WTC11 (cell line): ENCODE measurements at regions not wholly inside any gene's neighbourhood (a gene's known extent, or its start where the extent isn't known, plus 50 kb on each side); places are given as distances from the start of the nearest gene placed in this dataset.

ENCODE experiments used
- CTCF ChIP-seq: fragments of 200-600 bp; IDR thresholded peaks from 2 replicates; pipeline ENCODE4 v1.8.0; 2022; ENCODE audit warnings: antibody characterized with exemption
- E2F1 ChIP-seq: sonication (generic); formaldehyde crosslinking; IDR thresholded peaks from 2 replicates; pipeline ENCODE4 v1.8.0; 2022; ENCODE audit warnings: mild to moderate bottlenecking, missing genetic modification reagents
- ESRRA ChIP-seq: sonication (generic); formaldehyde crosslinking; IDR thresholded peaks from 2 replicates; pipeline ENCODE4 v1.8.1; 2022; ENCODE audit warnings: mild to moderate bottlenecking, missing genetic modification reagents, borderline replicate concordance
- HMGXB4 ChIP-seq: sonication (generic); formaldehyde crosslinking; IDR thresholded peaks from 2 replicates; pipeline ENCODE4 v1.8.1; 2023; ENCODE audit warnings: mild to moderate bottlenecking, moderate library complexity, missing genetic modification reagents
- JAZF1 ChIP-seq: fragments of 250-450 bp; sonication (Bioruptor Pico); IDR thresholded peaks from 2 replicates; pipeline ENCODE4 v1.9.0; 2021; ENCODE audit warnings: moderate library complexity, mild to moderate bottlenecking, inconsistent platforms
- MXD4 ChIP-seq: fragments of 250-450 bp; sonication (Bioruptor Pico); IDR thresholded peaks from 2 replicates; pipeline ENCODE4 v1.8.0; 2021; ENCODE audit warnings: mild to moderate bottlenecking, moderate library complexity, borderline replicate concordance
- NR1H2 ChIP-seq: sonication (generic); formaldehyde crosslinking; IDR thresholded peaks from 2 replicates; pipeline ENCODE4 v1.9.0; 2021; ENCODE audit warnings: mild to moderate bottlenecking, moderate library complexity, missing genetic modification reagents
- TP53 ChIP-seq: sonication (generic); formaldehyde crosslinking; IDR thresholded peaks from 2 replicates; pipeline ENCODE4 v1.8.1; 2023; ENCODE audit warnings: mild to moderate bottlenecking, missing genetic modification reagents
- USF1 ChIP-seq: sonication (generic); formaldehyde crosslinking; IDR thresholded peaks from 2 replicates; pipeline ENCODE4 v1.8.0; 2022; ENCODE audit warnings: mild to moderate bottlenecking, missing genetic modification reagents
- TF ChIP-seq, protein P1 (sequence below): sonication (generic); formaldehyde crosslinking; IDR thresholded peaks from 2 replicates; pipeline ENCODE4 v1.8.1; 2022; ENCODE audit warnings: low read depth, missing genetic modification reagents, borderline replicate concordance

DNA sequence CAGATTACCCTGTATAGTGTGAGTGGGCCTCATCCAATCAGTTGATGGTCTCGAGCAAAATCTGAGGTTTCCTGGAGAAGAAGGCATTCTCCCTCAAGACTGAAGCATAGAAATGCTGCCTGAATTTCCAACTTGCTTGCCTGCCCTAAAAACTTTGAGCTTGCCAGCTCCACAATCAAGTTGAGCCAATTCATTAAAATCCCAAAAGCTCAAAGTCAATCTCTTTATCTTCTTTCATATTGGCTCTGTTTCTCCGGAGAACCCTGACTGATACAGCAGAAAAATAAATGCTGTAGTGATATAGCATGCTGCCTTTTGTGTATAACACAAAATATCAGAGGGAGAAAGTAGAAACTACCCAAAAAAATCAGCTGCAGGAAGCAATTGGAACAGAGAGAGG, 72.5 kb upstream of the NMUR2 start:
- TF ChIP-seq HMGXB4: no peak
- TF ChIP-seq, protein P1, sequence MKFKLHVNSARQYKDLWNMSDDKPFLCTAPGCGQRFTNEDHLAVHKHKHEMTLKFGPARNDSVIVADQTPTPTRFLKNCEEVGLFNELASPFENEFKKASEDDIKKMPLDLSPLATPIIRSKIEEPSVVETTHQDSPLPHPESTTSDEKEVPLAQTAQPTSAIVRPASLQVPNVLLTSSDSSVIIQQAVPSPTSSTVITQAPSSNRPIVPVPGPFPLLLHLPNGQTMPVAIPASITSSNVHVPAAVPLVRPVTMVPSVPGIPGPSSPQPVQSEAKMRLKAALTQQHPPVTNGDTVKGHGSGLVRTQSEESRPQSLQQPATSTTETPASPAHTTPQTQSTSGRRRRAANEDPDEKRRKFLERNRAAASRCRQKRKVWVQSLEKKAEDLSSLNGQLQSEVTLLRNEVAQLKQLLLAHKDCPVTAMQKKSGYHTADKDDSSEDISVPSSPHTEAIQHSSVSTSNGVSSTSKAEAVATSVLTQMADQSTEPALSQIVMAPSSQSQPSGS (CRISPR knock-in tag): no peak
- TF ChIP-seq CTCF: no peak
- no peak for TF ChIP-seq TP53 (CRISPR knock-in tag)
- no peak for TF ChIP-seq NR1H2 (CRISPR knock-in tag)
- no peak for TF ChIP-seq E2F1 (CRISPR knock-in tag)
- TF ChIP-seq MXD4 (CRISPR knock-in tag): no peak
- TF ChIP-seq JAZF1 (CRISPR knock-in tag): no peak
- no peak for TF ChIP-seq USF1 (CRISPR knock-in tag)
- TF ChIP-seq ESRRA (CRISPR knock-in tag): no peak
